Kidney tubule cell (primary cell): ENCODE measurements at regions not wholly inside any gene's neighbourhood (a gene's known extent, or its start where the extent isn't known, plus 50 kb on each side); places are given as distances from the start of the nearest gene placed in this dataset.
"Not testable (repeated sequence)": the region's sequence is repeated elsewhere in the genome, so short reads cannot be mapped to it uniquely, and the experiment has no call there.

ENCODE experiments used
- DNase-seq: peaks from one replicate; pipeline ENCODE4 v3.0.0-alpha.2; 2018; ENCODE audit warnings: low spot score

- DNase-seq, result no peak
Measured at GRCh38 chr4:45482346-45482745, 641.5 kb downstream of the GABRG1 start.

DNA sequence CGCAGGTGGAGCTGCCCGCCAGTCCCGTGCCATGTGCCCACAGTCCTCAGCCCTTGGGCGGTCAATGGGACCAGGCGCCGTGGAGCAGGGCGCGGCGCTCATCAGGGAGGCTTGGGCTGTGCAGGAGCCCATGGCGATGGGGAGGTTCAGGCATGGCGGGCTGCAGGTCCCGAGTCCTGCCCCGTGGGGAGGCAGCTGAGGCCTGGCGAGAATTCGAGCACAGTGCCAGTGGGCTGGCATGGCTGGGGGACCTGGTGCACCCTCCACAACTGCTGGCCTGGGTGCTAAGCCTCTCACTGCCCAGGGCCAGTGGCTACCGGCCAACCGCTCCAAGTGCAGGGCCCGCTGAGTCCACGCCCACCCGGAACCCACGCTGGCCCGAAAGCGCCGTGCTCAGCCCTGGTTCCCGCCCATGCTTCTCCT lies 646.5 kb downstream of the GABRG1 start:
- DNase-seq, result no peak

GRCh38 chr4:45475548-45475947 lies 648.3 kb downstream of the GABRG1 start:
- no peak for DNase-seq

DNA sequence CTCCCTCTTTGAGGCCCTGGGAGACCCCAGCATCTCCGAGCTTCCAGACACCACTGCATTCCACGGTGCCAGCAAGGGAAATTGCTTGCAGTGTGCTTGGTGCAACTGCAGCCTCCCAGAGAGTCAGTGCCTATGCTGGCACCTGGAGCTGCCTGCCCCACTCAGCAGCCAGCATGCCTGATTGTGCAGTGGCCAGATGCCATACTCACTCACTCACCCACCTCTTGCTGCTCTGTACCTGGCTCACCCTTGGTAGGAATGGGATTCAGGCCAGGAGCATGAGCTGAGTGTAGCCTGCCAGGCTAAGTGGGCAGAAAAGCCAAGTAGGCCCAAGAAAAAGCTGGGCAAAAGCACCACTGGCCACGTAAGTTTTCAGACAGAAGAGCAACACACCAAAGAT lies 651.4 kb downstream of the GABRG1 start:
- DNase-seq, result no peak

DNA sequence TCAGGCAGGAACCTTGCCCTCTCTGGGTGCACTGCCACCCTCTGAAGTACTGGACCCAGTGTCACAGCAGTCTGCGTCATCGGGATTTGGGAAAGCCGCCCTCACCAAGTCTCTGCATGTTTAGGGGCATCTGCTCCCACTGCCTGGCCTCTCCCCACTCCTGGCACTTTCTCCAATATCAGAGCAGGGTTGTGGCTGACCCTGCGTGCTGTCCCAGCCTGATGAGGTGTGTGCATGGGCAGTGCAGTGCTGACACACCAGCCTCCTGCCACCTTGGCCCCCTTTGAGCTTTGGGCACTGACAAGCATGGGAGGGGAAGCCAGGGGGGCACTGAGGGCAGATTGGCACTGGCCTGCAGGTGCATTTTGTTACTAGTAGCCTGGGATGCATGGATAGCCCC lies 652.5 kb downstream of the GABRG1 start:
- no peak for DNase-seq

DNA sequence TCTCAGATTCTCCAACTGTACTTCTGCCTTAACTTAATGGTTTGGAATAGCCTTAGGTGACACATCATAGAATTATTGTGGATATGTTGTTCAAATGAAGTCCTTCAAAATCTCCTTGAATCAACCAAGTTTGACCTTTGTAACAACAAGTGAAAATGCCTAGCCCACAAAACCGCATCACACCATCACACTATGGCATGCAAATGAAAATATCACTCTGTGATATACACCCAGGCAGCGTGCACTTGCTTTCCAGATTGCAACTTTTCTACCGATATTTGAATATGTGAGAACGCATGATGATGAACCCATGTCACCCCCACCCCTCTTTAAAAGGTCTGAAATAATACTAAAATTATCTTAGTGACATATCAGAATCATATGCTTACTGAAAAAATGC lies 656.7 kb downstream of the GABRG1 start:
- DNase-seq, result no peak

DNA sequence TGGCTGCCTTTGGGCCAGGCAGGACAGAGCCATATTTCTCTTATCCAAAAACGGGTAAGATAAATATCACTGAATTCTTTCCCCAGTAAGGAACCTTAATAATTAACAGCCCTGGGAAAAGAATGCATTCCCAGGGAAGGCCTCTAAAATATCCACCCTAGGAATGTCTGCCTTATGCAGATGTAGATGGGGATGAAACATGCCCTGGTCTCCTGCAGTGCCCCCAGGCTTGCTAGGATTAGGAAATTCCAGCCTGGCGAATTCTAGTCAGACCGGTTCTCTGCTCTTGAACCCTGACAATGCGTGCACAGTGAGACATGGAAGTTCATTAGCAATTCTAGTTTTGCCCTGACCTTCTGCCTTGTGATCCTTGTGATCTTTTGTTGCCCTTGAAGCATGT lies 663.7 kb downstream of the GABRG1 start:
- DNase-seq, result not testable (repeated sequence)

DNA sequence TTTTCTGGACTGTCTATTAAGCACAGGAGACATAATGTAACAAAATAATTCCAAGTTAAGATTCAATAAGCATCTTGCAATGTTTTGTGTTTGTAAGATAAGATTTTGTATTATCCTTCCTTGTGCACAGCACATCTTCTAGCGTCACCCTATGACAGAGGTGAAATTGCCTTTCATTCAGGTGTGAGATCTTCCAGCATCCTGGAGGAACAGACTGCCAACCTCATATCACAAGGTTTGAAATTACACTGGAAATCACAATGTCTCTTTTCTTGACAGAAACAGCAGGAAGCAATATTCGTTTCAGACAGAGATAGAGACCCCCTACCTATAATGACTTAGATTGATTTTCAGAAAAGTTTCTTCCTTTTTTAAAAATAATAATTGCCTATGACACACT lies 668.6 kb downstream of the GABRG1 start:
- no peak for DNase-seq

- peak; percentile 45 for DNase-seq
Measured at GRCh38 chr4:45453258-45453853, 670.5 kb downstream of the GABRG1 start.

- DNase-seq, result peak; percentile 34
Measured at GRCh38 chr4:45442466-45442865, 681.4 kb downstream of the GABRG1 start.

- peak; percentile 17 for DNase-seq
Measured at GRCh38 chr4:45438047-45438446, 685.8 kb downstream of the GABRG1 start.

DNA sequence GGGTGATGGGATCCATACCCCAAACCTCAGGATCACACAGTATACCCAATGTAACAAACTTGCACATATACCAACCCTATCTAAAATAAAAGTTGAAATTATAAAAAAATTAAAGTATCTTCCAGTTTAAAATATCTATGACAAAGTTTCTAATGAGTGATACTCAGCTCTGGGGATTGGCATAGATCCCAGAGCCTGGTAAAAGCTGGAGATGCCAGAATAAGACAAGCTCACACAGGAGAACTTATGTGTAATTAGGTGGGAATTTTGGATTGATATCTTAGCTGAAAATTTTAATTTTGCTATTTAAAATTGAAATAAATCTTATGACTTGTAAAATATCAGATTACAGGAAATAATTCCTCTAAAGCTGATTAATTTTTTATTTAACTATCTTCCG lies 686.5 kb downstream of the GABRG1 start:
- DNase-seq, result no peak

DNA sequence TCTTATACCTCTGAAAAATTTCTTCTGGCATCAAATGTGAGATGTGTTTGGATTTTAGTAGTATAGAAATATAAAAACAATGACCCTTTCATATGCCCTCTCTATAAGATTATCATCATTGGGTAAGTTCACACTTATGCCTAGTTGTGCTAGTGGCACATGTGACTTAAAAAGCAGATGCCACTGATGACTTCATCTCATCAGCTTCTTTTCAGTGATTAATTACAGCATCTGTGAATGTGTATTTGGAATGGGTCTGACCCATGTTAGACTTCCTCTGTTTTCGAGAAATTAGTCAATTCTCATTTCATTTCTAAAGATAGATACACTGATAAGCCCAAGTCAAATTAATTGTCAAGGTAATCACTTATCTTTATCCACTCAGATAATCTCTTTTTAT lies 698.7 kb downstream of the GABRG1 start:
- no peak for DNase-seq

GRCh38 chr4:45423896-45424295 lies 697.5 kb upstream of the GNPDA2 start:
- DNase-seq, result no peak

DNA sequence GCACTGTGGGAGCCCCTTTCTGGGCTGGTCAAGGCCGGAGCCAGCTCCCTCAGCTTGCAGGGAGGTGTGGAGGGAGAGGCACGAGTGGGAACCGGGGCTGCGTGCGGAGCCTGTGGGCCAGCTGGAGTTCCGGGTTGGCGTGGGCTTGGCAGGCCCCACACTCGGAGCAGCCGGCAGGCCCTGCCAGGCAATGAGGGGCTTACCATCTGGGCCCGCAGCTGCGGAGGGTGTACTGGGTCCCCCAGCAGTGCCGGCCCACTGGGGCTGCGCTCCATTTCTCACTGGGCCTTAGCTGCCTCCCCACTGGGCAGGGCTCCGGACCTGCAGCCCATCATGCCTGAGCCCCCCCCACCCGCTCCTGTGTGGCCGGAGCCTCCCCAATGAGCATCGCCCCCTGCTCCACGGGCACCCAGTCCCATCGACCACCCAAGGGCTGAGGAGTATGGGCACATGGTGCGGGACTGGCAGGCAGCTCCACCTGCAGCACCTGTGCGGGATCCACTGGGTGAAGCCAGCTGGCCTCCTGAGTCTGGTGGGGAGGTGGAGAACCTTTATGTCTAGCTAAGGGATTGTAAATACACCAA lies 693.8 kb upstream of the GNPDA2 start:
- DNase-seq, result not testable (repeated sequence)

GRCh38 chr4:45410701-45411210 lies 684.4 kb upstream of the GNPDA2 start:
- DNase-seq, result no peak

- no peak for DNase-seq
Measured at GRCh38 chr4:45409536-45409935, 683.2 kb upstream of the GNPDA2 start.

GRCh38 chr4:45408996-45409395 lies 682.6 kb upstream of the GNPDA2 start:
- no peak for DNase-seq

GRCh38 chr4:45399116-45399515 lies 672.8 kb upstream of the GNPDA2 start:
- no peak for DNase-seq

- no peak for DNase-seq
Measured at GRCh38 chr4:45385306-45385705, 659.0 kb upstream of the GNPDA2 start.

DNA sequence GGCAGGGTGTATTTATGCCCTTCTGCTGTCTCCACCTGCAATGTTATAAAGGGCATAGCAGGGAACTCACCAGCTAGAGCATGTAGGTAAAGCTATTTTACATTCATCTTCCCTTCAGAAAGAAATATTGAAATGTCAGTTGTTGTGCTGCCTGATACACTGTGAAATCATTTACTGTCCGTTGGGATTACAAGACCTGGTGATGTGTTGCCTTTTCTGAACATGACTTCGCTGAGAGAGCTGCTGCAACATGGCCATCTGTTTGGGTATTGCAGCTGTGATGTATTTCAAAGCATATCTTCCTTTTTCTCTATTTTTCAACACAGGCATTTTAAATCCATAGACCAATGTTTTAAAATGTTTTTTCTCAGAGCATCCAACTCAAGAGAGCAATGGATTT lies 644.1 kb upstream of the GNPDA2 start:
- DNase-seq, result no peak

DNA sequence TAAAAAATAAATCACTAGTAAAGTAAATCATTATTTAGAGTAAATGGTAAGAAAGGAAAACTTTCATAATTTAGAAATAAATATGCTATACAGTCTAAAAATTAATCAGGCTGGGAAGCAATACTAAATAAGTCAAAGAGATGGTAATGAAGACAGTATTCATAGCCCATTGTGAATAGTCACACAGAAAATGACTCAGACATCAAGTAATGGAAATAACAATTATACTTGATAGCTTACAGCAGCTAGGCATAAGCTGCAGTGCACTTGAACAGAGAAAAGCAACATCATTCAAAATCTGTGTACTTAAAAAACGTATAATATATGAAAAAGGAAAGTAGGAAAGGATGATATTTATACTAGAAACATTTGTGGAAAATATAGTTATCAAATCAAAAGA lies 642.5 kb upstream of the GNPDA2 start:
- DNase-seq, result no peak

DNA sequence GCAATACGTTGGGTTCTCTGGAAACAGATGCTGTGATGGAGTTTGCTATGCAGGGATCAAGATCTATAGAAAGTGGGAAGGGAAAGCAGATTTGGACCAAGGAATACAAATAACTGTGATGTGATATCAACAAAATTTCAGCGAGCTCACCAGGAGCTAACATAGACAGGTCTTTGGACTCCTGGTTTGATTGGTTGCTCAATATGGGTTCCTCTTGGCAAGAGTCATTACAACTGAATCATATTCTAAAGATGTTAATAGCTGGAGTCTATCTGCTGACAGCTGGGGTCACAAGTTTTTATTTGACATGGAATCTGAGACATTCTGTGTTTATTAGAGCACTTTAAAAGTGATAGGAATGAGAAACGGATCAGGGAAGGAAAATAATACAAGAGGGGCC lies 637.6 kb upstream of the GNPDA2 start:
- DNase-seq, result no peak
